ENCODE measurements at regions not wholly inside any gene's neighbourhood (a gene's known extent, or its start where the extent isn't known, plus 50 kb on each side); places are given as distances from the start of the nearest gene placed in this dataset.

GRCh38 chr5:154135125-154135817 is 55.3 kb upstream of the GALNT10 start:
- Histone ChIP-seq H3K27me3 (ENCODE audit: control insufficient read depth in 1 of 2, insufficient read depth in 2 of 2, low read length in 1 of 2) (no peaks in the 10 kb centered on the region), H3K27ac (ENCODE audit: low read depth in 1 of 2, low read length in 2 of 2) (no peak overlapping the region), H3K36me3 (ENCODE audit: control insufficient read depth in 1 of 2, insufficient read depth in 2 of 2, low read length in 1 of 2) (no peaks in the 10 kb centered on the region), H3K4me3 (ENCODE audit: low read length in 2 of 2) (no peak overlapping the region), H3K4me1 (ENCODE audit: control insufficient read depth in 1 of 2, insufficient read depth in 2 of 2, low read length in 2 of 2) (no peaks in the 10 kb centered on the region), H3K9me3 (ENCODE audit: control insufficient read depth, low read length) (no peaks in the 10 kb centered on the region)
- ATAC-seq (ENCODE audit: low FRiP score) (no peak), DNase-seq (no peak)
- intact Hi-C loops (cut with DNase I), result no loop called here
- 81 to 82% methylated on average over 9 of the region's 9 CpGs for WGBS, 2 donors

DNA sequence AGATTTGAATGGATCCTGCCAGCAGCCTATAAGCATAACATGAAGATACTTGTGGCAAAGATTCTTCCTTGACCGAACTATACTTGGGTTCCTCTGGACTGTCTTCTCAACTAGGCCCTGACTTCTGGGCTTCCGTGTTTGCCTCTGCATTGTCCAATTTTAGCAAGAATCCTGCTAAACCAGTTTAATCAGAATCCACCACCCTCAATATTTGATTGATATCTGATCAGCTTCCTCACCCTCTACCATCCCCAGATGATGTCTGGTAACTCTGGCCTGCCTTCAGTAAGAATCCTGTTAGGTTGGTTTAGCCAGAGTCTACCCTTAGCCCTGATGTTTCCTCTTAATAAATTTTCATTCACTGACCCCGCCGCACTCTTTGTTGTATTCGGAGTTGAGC is 54.4 kb upstream of the GALNT10 start:
- Histone ChIP-seq H3K27me3 (ENCODE audit: control insufficient read depth in 1 of 2, insufficient read depth in 2 of 2, low read length in 1 of 2) (no peaks in the 10 kb centered on the region), H3K9me3 (ENCODE audit: control insufficient read depth, low read length) (no peaks in the 10 kb centered on the region), H3K4me1 (ENCODE audit: control insufficient read depth in 1 of 2, insufficient read depth in 2 of 2, low read length in 2 of 2) (no peaks in the 10 kb centered on the region), H3K36me3 (ENCODE audit: control insufficient read depth in 1 of 2, insufficient read depth in 2 of 2, low read length in 1 of 2) (no peaks in the 10 kb centered on the region), H3K4me3 (ENCODE audit: low read length in 2 of 2) (no peak overlapping the region), H3K27ac (ENCODE audit: low read depth in 1 of 2, low read length in 2 of 2) (no peak overlapping the region)
- DNase-seq (no peak), ATAC-seq (ENCODE audit: low FRiP score) (no peak)
- 95 to 97% methylated on average over 5 of the region's 5 CpGs for WGBS, 2 donors
- intact Hi-C loops (cut with DNase I), result no loop called here

- DNase-seq (peak in 1 of 2 donors; percentile 66), ATAC-seq (ENCODE audit: low FRiP score) (no peak)
- no peak overlapping the region for H3K4me3 ChIP-seq (ENCODE audit: low read length in 2 of 2)
- no peaks in the 10 kb centered on the region for H3K4me1 ChIP-seq (ENCODE audit: control insufficient read depth in 1 of 2, insufficient read depth in 2 of 2, low read length in 2 of 2)
- H3K9me3 ChIP-seq (ENCODE audit: control insufficient read depth, low read length), result no peaks in the 10 kb centered on the region
- intact Hi-C loops (cut with DNase I), result no loop called here
- H3K27me3 ChIP-seq (ENCODE audit: control insufficient read depth in 1 of 2, insufficient read depth in 2 of 2, low read length in 1 of 2), result no peaks in the 10 kb centered on the region
- no peak overlapping the region for H3K27ac ChIP-seq (ENCODE audit: low read depth in 1 of 2, low read length in 2 of 2)
- whole genome bisulfite sequencing, 2 donors, result 4 to 12% methylated on average over 4 of the region's 4 CpGs
- no peaks in the 10 kb centered on the region for H3K36me3 ChIP-seq (ENCODE audit: control insufficient read depth in 1 of 2, insufficient read depth in 2 of 2, low read length in 1 of 2)
These were observed 51.8 kb upstream of the GALNT10 start for GRCh38 chr5:154138701-154139100.

- no peak overlapping the region for H3K27ac ChIP-seq (ENCODE audit: low read depth in 1 of 2, low read length in 2 of 2)
- intact Hi-C loops (cut with DNase I), result no loop called here
- H3K36me3 ChIP-seq (ENCODE audit: control insufficient read depth in 1 of 2, insufficient read depth in 2 of 2, low read length in 1 of 2), result no peaks in the 10 kb centered on the region
- no peak for DNase-seq
- H3K4me1 ChIP-seq (ENCODE audit: control insufficient read depth in 1 of 2, insufficient read depth in 2 of 2, low read length in 2 of 2), result no peaks in the 10 kb centered on the region
- ATAC-seq (ENCODE audit: low FRiP score), result no peak
- H3K27me3 ChIP-seq (ENCODE audit: control insufficient read depth in 1 of 2, insufficient read depth in 2 of 2, low read length in 1 of 2), result no peaks in the 10 kb centered on the region
- no peaks in the 10 kb centered on the region for H3K9me3 ChIP-seq (ENCODE audit: control insufficient read depth, low read length)
- no peak overlapping the region for H3K4me3 ChIP-seq (ENCODE audit: low read length in 2 of 2)
These were observed 50.2 kb upstream of the GALNT10 start for GRCh38 chr5:154140381-154140780.
